ENCODE measurements at regions not wholly inside any gene's neighbourhood (a gene's known extent, or its start where the extent isn't known, plus 50 kb on each side); places are given as distances from the start of the nearest gene placed in this dataset.

DNA sequence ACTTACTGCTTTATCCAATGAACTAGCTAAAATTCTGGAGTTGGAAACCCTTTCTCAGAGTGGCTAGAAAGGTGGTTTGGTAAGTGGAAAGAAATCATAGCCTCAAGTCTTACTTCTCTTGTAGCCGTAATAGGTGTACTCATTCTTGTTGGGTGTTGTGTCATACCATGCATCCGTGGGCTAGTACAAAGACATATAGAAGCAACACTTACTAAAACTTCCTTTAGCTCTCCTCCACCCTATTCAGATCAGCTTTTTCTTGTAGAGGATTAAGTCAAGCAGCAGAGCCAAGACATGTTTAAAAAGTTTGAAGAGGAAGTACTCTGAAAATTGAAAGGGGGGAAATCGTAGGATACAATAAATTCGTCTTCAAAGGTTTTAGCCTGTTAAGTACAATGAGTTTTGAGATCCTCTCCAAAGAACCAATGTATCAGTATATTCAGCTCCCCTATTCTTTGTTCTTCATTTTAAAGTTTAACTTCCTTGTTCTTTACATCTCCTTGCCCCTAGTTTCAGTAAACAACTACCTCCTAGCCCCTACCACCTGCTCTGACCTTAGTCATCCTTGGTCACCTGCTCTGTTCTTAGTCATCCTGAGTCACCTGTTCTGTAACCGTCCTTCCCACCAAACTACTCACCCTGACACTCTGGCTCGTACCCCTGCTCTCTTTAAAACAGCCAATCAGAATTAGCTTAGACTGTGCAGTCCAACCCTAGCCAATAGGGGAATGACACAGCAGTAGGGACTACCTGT is 62.1 kb upstream of the DEUP1 start:
- H3K4me3 ChIP-seq (ENCODE audit: low read depth, low read length), result no peak overlapping the region
- TF ChIP-seq CTCF (IDR thresholded peaks at IDR 0.05; ENCODE audit: insufficient read depth, low read length), result no peak
- DNase-seq (ENCODE audit: low read depth), result no peak

DNA sequence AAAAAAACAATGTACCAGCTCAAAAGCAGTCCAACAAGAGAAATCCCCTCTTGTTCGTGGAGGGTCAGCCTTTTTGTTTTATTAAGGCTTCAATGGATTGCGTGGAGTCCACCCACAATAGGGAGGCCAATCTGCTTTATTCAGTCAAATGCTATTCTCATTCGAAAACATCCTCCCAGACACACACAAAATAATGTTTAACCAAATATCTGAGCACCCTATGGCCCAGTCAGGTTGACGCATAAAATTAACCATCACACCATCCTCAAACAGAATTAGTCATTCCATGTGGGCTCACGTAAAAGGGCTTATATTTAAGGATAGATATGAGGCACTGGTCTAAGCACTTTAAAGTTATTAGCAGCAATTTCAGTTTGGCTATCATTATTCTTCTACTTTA is 58.9 kb upstream of the DEUP1 start:
- no peak for DNase-seq (ENCODE audit: low read depth)
- no peak overlapping the region for H3K4me3 ChIP-seq (ENCODE audit: low read depth, low read length)
- no peak for TF ChIP-seq CTCF (IDR thresholded peaks at IDR 0.05; ENCODE audit: insufficient read depth, low read length)

DNA sequence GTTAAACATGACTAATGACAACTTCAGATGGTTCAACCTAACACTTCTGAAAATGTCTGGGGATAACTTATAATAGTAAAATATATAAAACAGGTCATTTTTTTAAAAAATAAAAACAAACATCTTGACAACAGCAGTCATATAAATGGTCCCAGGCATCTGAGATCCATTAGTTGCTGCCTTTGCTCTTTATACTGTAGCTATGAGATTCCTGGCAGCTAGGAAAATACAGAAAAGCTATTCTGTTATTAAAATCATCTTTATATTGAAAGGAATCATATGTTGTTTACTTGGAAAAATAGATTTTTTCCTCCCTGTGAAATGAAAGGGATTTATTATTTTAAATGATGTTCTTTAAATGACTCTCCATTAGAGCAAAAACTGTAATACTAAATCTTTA is 55.7 kb upstream of the DEUP1 start:
- H3K4me3 ChIP-seq (ENCODE audit: low read depth, low read length), result no peak overlapping the region
- TF ChIP-seq CTCF (IDR thresholded peaks at IDR 0.05; ENCODE audit: insufficient read depth, low read length), result no peak
- DNase-seq (ENCODE audit: low read depth), result no peak

- TF ChIP-seq CTCF (IDR thresholded peaks at IDR 0.05; ENCODE audit: insufficient read depth, low read length), result no peak
- no peak for DNase-seq (ENCODE audit: low read depth)
- no peak overlapping the region for H3K4me3 ChIP-seq (ENCODE audit: low read depth, low read length)
Observed at GRCh38 chr11:93278976-93279375, 51.6 kb upstream of the DEUP1 start.

- TF ChIP-seq CTCF (IDR thresholded peaks at IDR 0.05; ENCODE audit: insufficient read depth, low read length), result no peak
- H3K4me3 ChIP-seq (ENCODE audit: low read depth, low read length), result no peak overlapping the region
- DNase-seq (ENCODE audit: low read depth), result no peak
Observed at GRCh38 chr11:93279851-93280347, 50.6 kb upstream of the DEUP1 start.

Data from fibroblast of the aortic adventitia (primary cell).